ENCODE measurements at regions not wholly inside any gene's neighbourhood (a gene's known extent, or its start where the extent isn't known, plus 50 kb on each side); places are given as distances from the start of the nearest gene placed in this dataset.

- Mint-ChIP-seq H3K9me3 (peaks cover 15% of the 10 kb centered on the region), H3K4me1 (no peaks in the 10 kb centered on the region), H3K4me3 (no peak overlapping the region), H3K27ac (no peak overlapping the region), H3K27me3 (ENCODE audit: insufficient read depth, low read depth, poor library complexity) (no peaks in the 10 kb centered on the region), H3K36me3 (ENCODE audit: low read depth) (no peaks in the 10 kb centered on the region)
- H3K4me2 ChIP-seq = no peak overlapping the region
- no peaks in the 10 kb centered on the region for H3K36me3 ChIP-seq (ENCODE audit: insufficient read depth)
- H3K79me2 ChIP-seq (replicated peaks; ENCODE audit: insufficient read depth) = no peaks in the 10 kb centered on the region
- H4K20me1 ChIP-seq (replicated peaks; ENCODE audit: insufficient read depth) = no peaks in the 10 kb centered on the region
- no peaks in the 10 kb centered on the region for H3K27me3 ChIP-seq (ENCODE audit: insufficient read depth)
- peak; percentile 40; the same call in 1 of the 3 replicates for ATAC-seq
- H3K4me1 ChIP-seq (ENCODE audit: insufficient read depth) = no peaks in the 10 kb centered on the region
- no peak overlapping the region for H3K27ac ChIP-seq (ENCODE audit: low read depth)
- H2AFZ ChIP-seq = 0 out of 2 replicates have a peak overlapping the region, but pooled peaks have one; percentile 9
- H3K4me3 ChIP-seq = no peak overlapping the region
- no peak for TF ChIP-seq ZNF462 (CRISPR knock-in tag; IDR thresholded peaks at IDR 0.05)
- TF ChIP-seq ZNF114 (CRISPR knock-in tag; IDR thresholded peaks at IDR 0.05) = no peak
- no peak for TF ChIP-seq STAT1 (IDR thresholded peaks at IDR 0.05; ENCODE audit: unreplicated experiment)
- TF ChIP-seq CTCF (conservative IDR thresholded peaks at IDR 0.05; ENCODE audit: low read depth in 2 of 2) = peak in 1 of 2 experiments; percentile 23; a peak in 2 of 4 replicates
- TF ChIP-seq ETS1 (IDR thresholded peaks at IDR 0.05) = no peak
- H3K9me2 ChIP-seq (ENCODE audit: insufficient read depth) = 0 out of 2 replicates have a peak, but pooled peaks cover 3% of the 10 kb centered on the region
- H3F3A ChIP-seq (replicated peaks; ENCODE audit: low read depth) = no peaks in the 10 kb centered on the region
- peak; percentile 30 for DNase-seq (ENCODE audit: low spot score)
Observed at GRCh38 chr15:37652646-37653417, 281.6 kb upstream of the TMCO5A start.

All from GM23338 (cell line).